Liver (tissue), 8 donors: ENCODE measurements at regions not wholly inside any gene's neighbourhood (a gene's known extent, or its start where the extent isn't known, plus 50 kb on each side); places are given as distances from the start of the nearest gene placed in this dataset.

Experiments used
- DNase-seq: peaks from one replicate; pipeline ENCODE4 v3.0.0-alpha.2; 2017; ENCODE audit warnings: low spot score
- H3K27ac ChIP-seq, 2 donors: one replicate each; pipeline ENCODE4 v1.7.0; 2013; ENCODE audit warnings: inconsistent platforms in 2 of 2, low read length in 2 of 2, control low read depth in 1 of 2, low read depth in 1 of 2, mild to moderate bottlenecking in 1 of 2
- H3K27me3 ChIP-seq, 4 donors: one replicate each; pipeline versions ENCODE4 v1.6.1 to v1.7.0; 2013; ENCODE audit warnings: low read length in 3 of 4, inconsistent platforms in 1 of 4, mild to moderate bottlenecking in 1 of 4, moderate library complexity in 1 of 4; ENCODE audit not compliant: control insufficient read depth in 4 of 4, insufficient read depth in 4 of 4
- H3K36me3 ChIP-seq, 4 donors: one replicate each; pipeline versions ENCODE4 v1.6.1 to v1.7.0; 2013; ENCODE audit warnings: low read length in 3 of 4, mild to moderate bottlenecking in 3 of 4, low read depth in 1 of 4, moderate library complexity in 1 of 4; ENCODE audit not compliant: control insufficient read depth in 4 of 4, insufficient read depth in 3 of 4
- H3K4me1 ChIP-seq, 4 donors: one replicate each; pipeline versions ENCODE4 v1.6.1 to v1.7.0; 2013; ENCODE audit warnings: low read length in 3 of 4, mild to moderate bottlenecking in 3 of 4, moderate library complexity in 1 of 4; ENCODE audit not compliant: control insufficient read depth in 4 of 4, insufficient read depth in 4 of 4
- H3K4me3 ChIP-seq, 3 donors: one replicate each; pipeline versions ENCODE4 v1.6.1 to v1.7.0; 2013; ENCODE audit warnings: low read length in 3 of 3, control low read depth in 1 of 3, low read depth in 1 of 3, mild to moderate bottlenecking in 1 of 3
- H3K9ac ChIP-seq, 2 donors: one replicate each; pipeline ENCODE4 v1.7.0; 2013; ENCODE audit warnings: low read length in 2 of 2, mild to moderate bottlenecking in 2 of 2, moderate library complexity in 2 of 2, control low read depth in 1 of 2, low read depth in 1 of 2
- H3K9me3 ChIP-seq, 4 donors: one replicate each; pipeline versions ENCODE4 v1.6.1 to v1.7.0; 2013; ENCODE audit warnings: low read length in 3 of 4; ENCODE audit not compliant: control insufficient read depth in 4 of 4
- EGR1 ChIP-seq, 2 donors: IDR thresholded peaks; 2 replicates each; pipeline ENCODE4 v1.6.1; 2016 to 2018; ENCODE audit warnings: antibody characterized with exemption in 2 of 2, low read depth in 2 of 2
- FOXA1 ChIP-seq: IDR thresholded peaks from 2 replicates; pipeline ENCODE4 v1.6.1; 2016; ENCODE audit warnings: antibody characterized with exemption
- FOXA2 ChIP-seq: IDR thresholded peaks from 2 replicates; pipeline ENCODE4 v1.6.1; 2016; ENCODE audit warnings: antibody characterized with exemption
- GABPA ChIP-seq, 2 donors: IDR thresholded peaks in 1 of 2; conservative IDR thresholded peaks in 1 of 2; 2 replicates each; pipeline ENCODE4 v1.6.1; 2016; ENCODE audit warnings: antibody characterized with exemption in 2 of 2, mild to moderate bottlenecking in 1 of 2, moderate library complexity in 1 of 2
- HNF4A ChIP-seq, 2 donors: conservative IDR thresholded peaks; 2 replicates each; pipeline ENCODE4 v1.6.1; 2016; ENCODE audit warnings: antibody characterized with exemption in 2 of 2, mild to moderate bottlenecking in 2 of 2
- HNF4G ChIP-seq: IDR thresholded peaks from 2 replicates; pipeline ENCODE4 v1.6.1; 2016; ENCODE audit warnings: antibody characterized with exemption
- JUND ChIP-seq, 2 donors: IDR thresholded peaks; 2 replicates each; pipeline ENCODE4 v1.6.1; 2016; ENCODE audit warnings: antibody characterized with exemption in 2 of 2
- NR2F2 ChIP-seq: IDR thresholded peaks from 2 replicates; pipeline ENCODE4 v1.6.1; 2016; ENCODE audit warnings: antibody characterized with exemption
- RAD21 ChIP-seq, 2 donors: IDR thresholded peaks; 2 replicates each; pipeline ENCODE4 v1.6.1; 2016; ENCODE audit warnings: antibody characterized with exemption in 2 of 2, mild to moderate bottlenecking in 2 of 2
- RXRA ChIP-seq, 2 donors: IDR thresholded peaks; 2 replicates each; pipeline ENCODE4 v1.6.1; 2017 to 2018; ENCODE audit warnings: antibody characterized with exemption in 2 of 2, mild to moderate bottlenecking in 1 of 2
- SP1 ChIP-seq: IDR thresholded peaks from 2 replicates; pipeline ENCODE4 v1.6.1; 2018; ENCODE audit warnings: antibody characterized with exemption, mild to moderate bottlenecking
- TAF1 ChIP-seq: conservative IDR thresholded peaks from 2 replicates; pipeline ENCODE4 v1.6.1; 2016; ENCODE audit warnings: antibody characterized with exemption, mild to moderate bottlenecking
- YY1 ChIP-seq: IDR thresholded peaks from 2 replicates; pipeline ENCODE4 v1.6.1; 2016; ENCODE audit warnings: antibody characterized with exemption, mild to moderate bottlenecking
- WGBS: extraction: QIAGEN DNeasy Blood & Tissue Kit; methylation state at CpG from one replicate; pipeline ENCODE4 v1.1.7; 2013; 5-methylcytosine and 5-hydroxymethylcytosine counted together
- TF ChIP-seq, protein P1 (sequence below): IDR thresholded peaks from 2 replicates; pipeline ENCODE4 v1.6.1; 2016; ENCODE audit warnings: antibody characterized with exemption
- TF ChIP-seq, protein P2 (sequence below): fragments of 150-350 bp; IDR thresholded peaks from 2 replicates; pipeline ENCODE4 v1.5.1; 2017; ENCODE audit warnings: improper control_type of control experiment, low read depth, low read length; ENCODE audit not compliant: missing input control
- TF ChIP-seq, protein P3 (sequence below): IDR thresholded peaks from 2 replicates; pipeline ENCODE4 v1.6.1; 2016; ENCODE audit warnings: antibody characterized with exemption
- TF ChIP-seq, protein P4 (sequence below): IDR thresholded peaks from 2 replicates; pipeline ENCODE4 v1.6.1; 2016; ENCODE audit warnings: antibody characterized with exemption
- TF ChIP-seq, protein P5 (sequence below): IDR thresholded peaks from 2 replicates; pipeline ENCODE4 v1.6.1; 2016; ENCODE audit warnings: antibody characterized with exemption, mild to moderate bottlenecking
- donor health status: healthy.
- donor health status: healthy.
- donor health status: healthy.
- donor health status: healthy.
- donor health status: healthy.

DNA sequence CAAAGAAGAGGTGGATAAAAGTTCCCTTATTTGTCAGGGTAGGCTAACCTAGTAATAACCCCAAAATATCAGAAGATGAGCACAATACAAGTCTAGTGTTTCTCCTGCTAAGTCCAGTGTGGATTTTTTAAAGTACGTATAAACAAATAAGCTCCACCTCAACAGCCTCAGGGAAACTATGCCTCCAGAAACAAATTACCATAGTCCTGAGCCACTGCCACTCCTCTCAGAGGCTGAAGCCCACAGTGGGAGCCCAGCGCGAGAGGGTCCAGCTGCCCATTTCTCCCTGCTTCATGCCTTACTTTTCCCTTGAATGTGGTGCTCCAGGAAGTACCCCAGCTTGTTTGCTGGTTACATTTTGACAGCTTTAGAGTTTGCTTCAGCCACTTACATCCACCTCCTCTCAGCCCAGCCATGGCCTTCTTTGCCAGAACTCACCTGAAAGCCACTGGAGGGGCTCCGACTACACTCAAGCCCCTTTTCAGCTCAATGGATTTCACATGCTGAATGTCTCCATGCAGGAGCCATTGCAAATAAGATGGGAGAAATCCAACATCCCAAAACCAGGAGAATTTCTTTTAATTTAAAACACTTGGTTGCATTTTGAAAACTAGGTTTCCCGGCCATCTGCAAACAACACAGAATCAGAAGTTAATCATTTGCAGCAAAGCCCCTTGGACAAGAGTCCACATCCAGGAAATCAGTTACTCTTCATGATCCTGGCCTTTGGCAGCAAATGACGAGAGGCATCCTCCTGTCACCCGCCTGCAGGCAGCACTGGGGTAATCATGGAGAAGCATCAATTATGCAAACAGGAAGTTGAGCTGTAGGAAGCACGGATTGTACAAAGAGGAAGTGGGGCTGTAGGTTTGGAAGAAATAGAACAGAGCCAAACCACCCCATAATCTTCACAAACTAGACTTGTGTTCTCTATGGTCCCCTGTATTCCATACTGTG is 138.1 kb downstream of the HERPUD2 start:
- H3K27me3 ChIP-seq, result no peaks in the 10 kb centered on the region
- H3K4me3 ChIP-seq, result peak overlapping the region in 2 of 3 donors; percentile 23 to 29
- H3K36me3 ChIP-seq, result no peaks in the 10 kb centered on the region
- peak overlapping the region; percentile 76 to 79 for H3K27ac ChIP-seq
- no peak for TF ChIP-seq FOXA1
- TF ChIP-seq, protein P1, sequence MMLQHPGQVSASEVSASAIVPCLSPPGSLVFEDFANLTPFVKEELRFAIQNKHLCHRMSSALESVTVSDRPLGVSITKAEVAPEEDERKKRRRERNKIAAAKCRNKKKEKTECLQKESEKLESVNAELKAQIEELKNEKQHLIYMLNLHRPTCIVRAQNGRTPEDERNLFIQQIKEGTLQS, result no peak
- TF ChIP-seq SP1, result peak; percentile 85
- TF ChIP-seq TAF1, result no peak
- TF ChIP-seq, protein P2, sequence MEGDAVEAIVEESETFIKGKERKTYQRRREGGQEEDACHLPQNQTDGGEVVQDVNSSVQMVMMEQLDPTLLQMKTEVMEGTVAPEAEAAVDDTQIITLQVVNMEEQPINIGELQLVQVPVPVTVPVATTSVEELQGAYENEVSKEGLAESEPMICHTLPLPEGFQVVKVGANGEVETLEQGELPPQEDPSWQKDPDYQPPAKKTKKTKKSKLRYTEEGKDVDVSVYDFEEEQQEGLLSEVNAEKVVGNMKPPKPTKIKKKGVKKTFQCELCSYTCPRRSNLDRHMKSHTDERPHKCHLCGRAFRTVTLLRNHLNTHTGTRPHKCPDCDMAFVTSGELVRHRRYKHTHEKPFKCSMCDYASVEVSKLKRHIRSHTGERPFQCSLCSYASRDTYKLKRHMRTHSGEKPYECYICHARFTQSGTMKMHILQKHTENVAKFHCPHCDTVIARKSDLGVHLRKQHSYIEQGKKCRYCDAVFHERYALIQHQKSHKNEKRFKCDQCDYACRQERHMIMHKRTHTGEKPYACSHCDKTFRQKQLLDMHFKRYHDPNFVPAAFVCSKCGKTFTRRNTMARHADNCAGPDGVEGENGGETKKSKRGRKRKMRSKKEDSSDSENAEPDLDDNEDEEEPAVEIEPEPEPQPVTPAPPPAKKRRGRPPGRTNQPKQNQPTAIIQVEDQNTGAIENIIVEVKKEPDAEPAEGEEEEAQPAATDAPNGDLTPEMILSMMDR, result no peak
- no peak for TF ChIP-seq HNF4G
- no peak for TF ChIP-seq NR2F2
- TF ChIP-seq HNF4A (conservative IDR thresholded peaks at IDR 0.05), result peak; percentile 80 to 84
- TF ChIP-seq FOXA2, result no peak
- peak; percentile 31 to 54 for TF ChIP-seq EGR1 (IDR thresholded peaks at IDR 0.05; ENCODE audit: low read depth in 2 of 2)
- TF ChIP-seq, protein P3, sequence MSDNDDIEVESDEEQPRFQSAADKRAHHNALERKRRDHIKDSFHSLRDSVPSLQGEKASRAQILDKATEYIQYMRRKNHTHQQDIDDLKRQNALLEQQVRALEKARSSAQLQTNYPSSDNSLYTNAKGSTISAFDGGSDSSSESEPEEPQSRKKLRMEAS, result peak; percentile 52
- TF ChIP-seq, protein P4, sequence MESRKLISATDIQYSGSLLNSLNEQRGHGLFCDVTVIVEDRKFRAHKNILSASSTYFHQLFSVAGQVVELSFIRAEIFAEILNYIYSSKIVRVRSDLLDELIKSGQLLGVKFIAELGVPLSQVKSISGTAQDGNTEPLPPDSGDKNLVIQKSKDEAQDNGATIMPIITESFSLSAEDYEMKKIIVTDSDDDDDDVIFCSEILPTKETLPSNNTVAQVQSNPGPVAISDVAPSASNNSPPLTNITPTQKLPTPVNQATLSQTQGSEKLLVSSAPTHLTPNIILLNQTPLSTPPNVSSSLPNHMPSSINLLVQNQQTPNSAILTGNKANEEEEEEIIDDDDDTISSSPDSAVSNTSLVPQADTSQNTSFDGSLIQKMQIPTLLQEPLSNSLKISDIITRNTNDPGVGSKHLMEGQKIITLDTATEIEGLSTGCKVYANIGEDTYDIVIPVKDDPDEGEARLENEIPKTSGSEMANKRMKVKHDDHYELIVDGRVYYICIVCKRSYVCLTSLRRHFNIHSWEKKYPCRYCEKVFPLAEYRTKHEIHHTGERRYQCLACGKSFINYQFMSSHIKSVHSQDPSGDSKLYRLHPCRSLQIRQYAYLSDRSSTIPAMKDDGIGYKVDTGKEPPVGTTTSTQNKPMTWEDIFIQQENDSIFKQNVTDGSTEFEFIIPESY, result peak; percentile 15
- peak; percentile 71 for TF ChIP-seq YY1
- TF ChIP-seq RXRA (IDR thresholded peaks at IDR 0.05), result peak; percentile 46 to 73
- TF ChIP-seq JUND (IDR thresholded peaks at IDR 0.05), result peak; percentile 11 to 24
- TF ChIP-seq, protein P5, sequence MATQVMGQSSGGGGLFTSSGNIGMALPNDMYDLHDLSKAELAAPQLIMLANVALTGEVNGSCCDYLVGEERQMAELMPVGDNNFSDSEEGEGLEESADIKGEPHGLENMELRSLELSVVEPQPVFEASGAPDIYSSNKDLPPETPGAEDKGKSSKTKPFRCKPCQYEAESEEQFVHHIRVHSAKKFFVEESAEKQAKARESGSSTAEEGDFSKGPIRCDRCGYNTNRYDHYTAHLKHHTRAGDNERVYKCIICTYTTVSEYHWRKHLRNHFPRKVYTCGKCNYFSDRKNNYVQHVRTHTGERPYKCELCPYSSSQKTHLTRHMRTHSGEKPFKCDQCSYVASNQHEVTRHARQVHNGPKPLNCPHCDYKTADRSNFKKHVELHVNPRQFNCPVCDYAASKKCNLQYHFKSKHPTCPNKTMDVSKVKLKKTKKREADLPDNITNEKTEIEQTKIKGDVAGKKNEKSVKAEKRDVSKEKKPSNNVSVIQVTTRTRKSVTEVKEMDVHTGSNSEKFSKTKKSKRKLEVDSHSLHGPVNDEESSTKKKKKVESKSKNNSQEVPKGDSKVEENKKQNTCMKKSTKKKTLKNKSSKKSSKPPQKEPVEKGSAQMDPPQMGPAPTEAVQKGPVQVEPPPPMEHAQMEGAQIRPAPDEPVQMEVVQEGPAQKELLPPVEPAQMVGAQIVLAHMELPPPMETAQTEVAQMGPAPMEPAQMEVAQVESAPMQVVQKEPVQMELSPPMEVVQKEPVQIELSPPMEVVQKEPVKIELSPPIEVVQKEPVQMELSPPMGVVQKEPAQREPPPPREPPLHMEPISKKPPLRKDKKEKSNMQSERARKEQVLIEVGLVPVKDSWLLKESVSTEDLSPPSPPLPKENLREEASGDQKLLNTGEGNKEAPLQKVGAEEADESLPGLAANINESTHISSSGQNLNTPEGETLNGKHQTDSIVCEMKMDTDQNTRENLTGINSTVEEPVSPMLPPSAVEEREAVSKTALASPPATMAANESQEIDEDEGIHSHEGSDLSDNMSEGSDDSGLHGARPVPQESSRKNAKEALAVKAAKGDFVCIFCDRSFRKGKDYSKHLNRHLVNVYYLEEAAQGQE, result no peak
- TF ChIP-seq RAD21 (IDR thresholded peaks at IDR 0.05), result peak in 1 of 2 donors; percentile 38
- TF ChIP-seq GABPA (IDR thresholded peaks at IDR 0.05 in 1 of 2, conservative IDR thresholded peaks at IDR 0.05 in 1 of 2), result peak in 1 of 2 donors; percentile 66
- peaks cover 1 to 25% (median 9%) of the 10 kb centered on the region in 4 donors for H3K4me1 ChIP-seq
- peak overlapping the region in 1 of 2 donors; percentile 34 for H3K9ac ChIP-seq
- 28% methylated on average over 8 of the region's 8 CpGs for WGBS
- DNase-seq, result no peak
- H3K9me3 ChIP-seq, result no peaks in the 10 kb centered on the region
